DOHH2 (cell line): ENCODE measurements at regions not wholly inside any gene's neighbourhood (a gene's known extent, or its start where the extent isn't known, plus 50 kb on each side); places are given as distances from the start of the nearest gene placed in this dataset.

Experiments used
- CTCF ChIP-seq: fragments of 200-600 bp; sonication (generic); IDR thresholded peaks from one replicate; pipeline ENCODE4 v1.5.1; 2014; ENCODE audit warnings: antibody characterized with exemption, mild to moderate bottlenecking, low read depth, low read length; ENCODE audit not compliant: poor library complexity, severe bottlenecking
- EZH2phosphoT487 ChIP-seq: fragments of 200-600 bp; sonication (generic); IDR thresholded peaks from 2 replicates; pipeline ENCODE4 v1.6.1; 2017; ENCODE audit warnings: borderline replicate concordance, mild to moderate bottlenecking, antibody characterized with exemption, low read length, moderate library complexity, mixed read lengths

GRCh38 chr4:110683601-110684000 lies 60.7 kb upstream of the PITX2 start:
- TF ChIP-seq CTCF = no peak
- TF ChIP-seq EZH2phosphoT487 = no peak
